ENCODE measurements at regions not wholly inside any gene's neighbourhood (a gene's known extent, or its start where the extent isn't known, plus 50 kb on each side); places are given as distances from the start of the nearest gene placed in this dataset.

DNA sequence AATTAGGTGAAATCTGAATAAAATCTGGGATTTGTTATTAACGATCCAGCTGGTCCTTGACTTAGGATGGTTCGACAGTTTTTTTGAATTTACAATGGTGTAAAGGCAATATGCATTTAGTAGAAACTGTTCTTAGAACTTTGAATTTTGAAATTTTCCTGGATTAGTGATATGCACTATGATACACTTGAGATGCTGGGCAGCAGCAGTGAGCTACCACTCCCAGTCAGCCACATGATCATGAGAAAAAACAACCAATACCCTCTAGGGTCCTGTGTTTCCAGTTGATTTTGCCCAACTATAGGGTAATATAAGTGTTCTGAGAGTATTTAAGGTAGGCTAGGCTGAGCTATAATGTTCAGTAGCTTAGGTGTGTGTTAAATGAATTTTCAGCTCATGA, 303.7 kb downstream of the GPAT3 start:
- H3K56ac ChIP-seq (ENCODE audit: extremely low read depth, insufficient read depth, low read length), result no peak overlapping the region
- no peaks in the 10 kb centered on the region for H3K79me1 ChIP-seq (ENCODE audit: low read depth in 1 of 2, low read length in 2 of 2)
- H2AK9ac ChIP-seq (replicated peaks; ENCODE audit: low read depth, low read length, poor library complexity), result no peak overlapping the region
- no peaks in the 10 kb centered on the region for H3K9me1 ChIP-seq (ENCODE audit: insufficient read depth, low read length)
- H2BK120ac ChIP-seq (ENCODE audit: low read depth, low read length), result no peak overlapping the region
- no peak for TF ChIP-seq RFX5 (IDR thresholded peaks at IDR 0.05; ENCODE audit: low read depth, low read length)
- no peak for TF ChIP-seq POLR2A (IDR thresholded peaks at IDR 0.05; ENCODE audit: low read depth, low read length)
- no peak for DNase-seq
- H2AFZ ChIP-seq (replicated peaks; ENCODE audit: low read length, poor library complexity), result no peak overlapping the region
- dilution Hi-C loops (cut with HindIII; ENCODE audit: low sequenced_read_pairs, unreplicated experiment) (no loop called here), in situ Hi-C loops (cut with MboI; ENCODE audit: low sequenced_read_pairs) (no loop called here), intact Hi-C loops (cut with micrococcal nuclease) (no loop called here)
- ChIA-PET CTCF (interaction anchor here (0.8 kb wide), 1 partner anchor 69 kb away, joined by 3 read pairs; no protein-coding TSS in a partner anchor), POLR2A (ENCODE audit: unreplicated experiment) (no interaction called here)
- no peaks in the 10 kb centered on the region for H3K27me3 ChIP-seq (ENCODE audit: control insufficient read depth, insufficient read depth, low read length)
- H4K8ac ChIP-seq (ENCODE audit: low read depth in 2 of 2, low read length in 2 of 2), result no peak overlapping the region
- no peak overlapping the region for H2AK5ac ChIP-seq (ENCODE audit: low read depth, low read length)
- no peak overlapping the region for H4K5ac ChIP-seq (ENCODE audit: low read depth, low read length)
- H2BK5ac ChIP-seq (ENCODE audit: low read depth, low read length, poor library complexity, severe bottlenecking), result no peak overlapping the region
- H3K23ac ChIP-seq (ENCODE audit: low read depth, low read length), result no peak overlapping the region
- H3K27ac ChIP-seq (ENCODE audit: insufficient read depth, low read length), result no peak overlapping the region
- H3K36me3 ChIP-seq (ENCODE audit: control insufficient read depth, insufficient read depth, low read length), result no peaks in the 10 kb centered on the region
- no CpG with 5 or more reads among the region's 2 CpGs for WGBS, 2 experiments (ENCODE audit: extremely low coverage in 2 of 2, insufficient read length in 1 of 2)
- no peaks in the 10 kb centered on the region for H4K20me1 ChIP-seq (ENCODE audit: insufficient read depth, low read length)
- ATAC-seq (ENCODE audit: low read depth), result no peak
- no TSS peak for BruUV-seq (replicated peaks)
- H3K4me3 ChIP-seq (ENCODE audit: insufficient read depth, low read depth, low read length), result no peak overlapping the region
- H3K9me3 ChIP-seq (ENCODE audit: control insufficient read depth, insufficient read depth, low read length), result no peaks in the 10 kb centered on the region
- H3K4ac ChIP-seq (ENCODE audit: low read depth, low read length), result no peak overlapping the region
- H3K4me1 ChIP-seq (ENCODE audit: control insufficient read depth, insufficient read depth, low read length), result no peaks in the 10 kb centered on the region
- H3K18ac ChIP-seq (ENCODE audit: low read depth, low read length), result no peak overlapping the region
- no peak overlapping the region for H2BK15ac ChIP-seq (ENCODE audit: low read depth, low read length)
- no peak overlapping the region for H3K14ac ChIP-seq (replicated peaks; ENCODE audit: low read depth, low read length)
- H3K4me2 ChIP-seq (ENCODE audit: low read depth, low read length), result no peak overlapping the region
- no peak overlapping the region for H4K91ac ChIP-seq (ENCODE audit: insufficient read depth, low read depth, low read length)
- H2BK20ac ChIP-seq (ENCODE audit: low read depth, low read length), result no peak overlapping the region
- no peak overlapping the region for H3K9ac ChIP-seq (ENCODE audit: low read depth, low read length)

Measured in IMR-90 (cell line).